Urinary bladder (tissue), 3 donors: ENCODE measurements at regions not wholly inside any gene's neighbourhood (a gene's known extent, or its start where the extent isn't known, plus 50 kb on each side); places are given as distances from the start of the nearest gene placed in this dataset.

Experiments used
- DNase-seq: peaks from one replicate; pipeline ENCODE4 v3.0.0-alpha.2; 2015; ENCODE audit errors: extremely low spot score
- H3K27ac ChIP-seq: one replicate; pipeline ENCODE4 v1.5.1; 2013; ENCODE audit warnings: low read depth, mild to moderate bottlenecking, moderate library complexity
- H3K36me3 ChIP-seq: one replicate; pipeline ENCODE4 v1.6.1; 2013; ENCODE audit warnings: mild to moderate bottlenecking, moderate library complexity; ENCODE audit not compliant: insufficient read depth
- H3K4me1 ChIP-seq: one replicate; pipeline ENCODE4 v1.6.1; 2013; ENCODE audit warnings: mild to moderate bottlenecking, moderate library complexity; ENCODE audit not compliant: insufficient read depth
- H3K4me3 ChIP-seq: one replicate; pipeline ENCODE4 v1.5.1; 2013; ENCODE audit warnings: low read depth, low read length
- whole genome bisulfite sequencing: extraction: QIAGEN DNeasy Blood & Tissue Kit; methylation state at CpG from one replicate; pipeline ENCODE4 v1.1.7; 2013; 5-methylcytosine and 5-hydroxymethylcytosine counted together
- donor health status: healthy with polysubstance abuse.
- donor health status: healthy.

DNA sequence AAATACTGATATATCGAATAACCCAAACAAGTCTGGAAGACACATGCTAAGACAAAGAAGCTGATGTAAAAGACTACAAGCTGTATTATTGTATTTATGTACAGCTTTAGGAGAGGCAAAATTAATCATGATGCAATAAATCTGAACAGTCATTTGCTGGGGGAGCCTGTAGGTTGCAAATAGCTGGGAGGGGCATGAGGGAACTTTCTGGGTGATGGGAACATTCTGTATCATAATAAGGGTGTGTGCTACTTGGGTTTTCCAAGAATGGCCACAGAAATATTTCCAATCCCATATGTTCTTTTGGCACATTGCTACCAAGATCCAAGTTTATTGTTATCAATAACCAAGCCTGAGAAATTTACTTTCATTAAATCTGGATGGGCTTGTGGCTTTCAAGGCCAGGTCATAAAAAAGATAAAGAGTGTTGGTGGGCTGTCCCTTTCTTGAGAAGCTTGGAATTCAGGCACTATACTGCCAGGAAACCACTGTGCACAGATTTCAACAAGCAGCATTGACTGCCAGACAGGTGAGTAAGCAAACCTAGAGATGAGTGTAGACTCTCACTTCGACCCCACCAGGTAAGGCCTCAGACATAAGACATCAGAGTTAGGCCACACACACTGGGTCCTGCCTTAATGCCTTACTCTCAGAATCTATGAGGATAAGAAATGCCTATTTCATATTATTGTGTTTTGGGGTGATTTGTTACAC, 629.7 kb upstream of the FZD8 start:
- H3K27ac ChIP-seq: no peak overlapping the region
- H3K4me3 ChIP-seq: no peak overlapping the region
- 88% methylated on average over 2 of the region's 2 CpGs for WGBS
- no peaks in the 10 kb centered on the region for H3K4me1 ChIP-seq
- no peak for DNase-seq
- H3K36me3 ChIP-seq: no peaks in the 10 kb centered on the region

DNA sequence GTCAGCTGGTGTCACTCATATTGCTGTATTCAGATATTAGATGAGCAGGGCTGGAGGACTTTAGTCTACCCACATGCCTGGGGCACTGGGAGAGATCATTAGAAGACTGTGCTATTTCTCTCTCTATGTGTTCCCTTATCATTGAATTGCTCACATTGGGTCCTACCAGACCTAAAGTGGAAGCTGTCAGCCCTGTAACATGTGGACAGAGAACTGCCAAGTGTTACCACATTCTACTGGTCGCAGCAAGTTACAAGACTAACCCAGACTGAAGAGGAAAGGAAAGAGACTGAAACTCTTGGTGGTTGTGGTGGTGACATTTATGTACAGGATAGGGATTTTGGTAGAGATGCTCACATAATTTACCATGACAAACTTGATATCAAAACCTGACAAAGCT, 627.1 kb upstream of the FZD8 start:
- Histone ChIP-seq H3K4me3 (no peak overlapping the region), H3K4me1 (no peaks in the 10 kb centered on the region), H3K36me3 (no peaks in the 10 kb centered on the region), H3K27ac (no peak overlapping the region)
- no peak for DNase-seq
- 93% methylated on average over 1 of the region's 1 CpG for WGBS

GRCh38 chr10:36266923-36267322, 624.8 kb upstream of the FZD8 start:
- no peak for DNase-seq
- 66% methylated on average over 1 of the region's 1 CpG for WGBS
- Histone ChIP-seq H3K36me3 (no peaks in the 10 kb centered on the region), H3K4me1 (no peaks in the 10 kb centered on the region), H3K27ac (no peak overlapping the region), H3K4me3 (no peak overlapping the region)

GRCh38 chr10:36265741-36266140, 623.6 kb upstream of the FZD8 start:
- H3K27ac ChIP-seq: no peak overlapping the region
- H3K4me3 ChIP-seq: no peak overlapping the region
- DNase-seq: no peak
- no peaks in the 10 kb centered on the region for H3K4me1 ChIP-seq
- 79% methylated on average over 2 of the region's 2 CpGs for WGBS
- no peaks in the 10 kb centered on the region for H3K36me3 ChIP-seq

GRCh38 chr10:36263871-36264270, 621.8 kb upstream of the FZD8 start:
- DNase-seq: no peak
- Histone ChIP-seq H3K4me1 (no peaks in the 10 kb centered on the region), H3K36me3 (no peaks in the 10 kb centered on the region), H3K27ac (no peak overlapping the region), H3K4me3 (no peak overlapping the region)
- 97% methylated on average over 3 of the region's 3 CpGs for WGBS

- no peaks in the 10 kb centered on the region for H3K36me3 ChIP-seq
- 49% methylated on average over 2 of the region's 2 CpGs for WGBS
- no peaks in the 10 kb centered on the region for H3K4me1 ChIP-seq
- no peak overlapping the region for H3K27ac ChIP-seq
- no peak overlapping the region for H3K4me3 ChIP-seq
- DNase-seq: no peak
Observed at GRCh38 chr10:36256948-36257356, 614.9 kb upstream of the FZD8 start.

DNA sequence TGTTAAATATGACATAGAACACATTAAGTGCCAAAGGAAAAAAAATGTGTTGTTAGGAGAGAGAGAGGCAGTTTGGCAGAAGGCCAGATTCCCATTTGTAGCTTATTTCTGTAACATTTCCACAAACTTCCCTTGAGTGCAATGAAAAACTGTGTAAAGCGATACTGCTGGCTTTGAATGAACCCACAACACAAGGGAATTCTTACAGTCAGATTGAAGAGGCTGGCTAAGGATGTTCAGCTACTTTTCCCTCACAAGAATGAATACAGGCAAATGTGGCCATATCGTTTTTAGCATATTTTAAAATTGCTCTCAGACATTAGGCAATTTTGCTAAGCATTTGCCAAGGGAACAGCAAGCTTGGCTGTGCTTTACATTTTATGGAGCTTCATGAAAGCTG, 614.1 kb upstream of the FZD8 start:
- H3K27ac ChIP-seq: no peak overlapping the region
- no peaks in the 10 kb centered on the region for H3K36me3 ChIP-seq
- no peak overlapping the region for H3K4me3 ChIP-seq
- 56% methylated on average over 2 of the region's 2 CpGs for WGBS
- no peaks in the 10 kb centered on the region for H3K4me1 ChIP-seq
- DNase-seq: peak; percentile 50

DNA sequence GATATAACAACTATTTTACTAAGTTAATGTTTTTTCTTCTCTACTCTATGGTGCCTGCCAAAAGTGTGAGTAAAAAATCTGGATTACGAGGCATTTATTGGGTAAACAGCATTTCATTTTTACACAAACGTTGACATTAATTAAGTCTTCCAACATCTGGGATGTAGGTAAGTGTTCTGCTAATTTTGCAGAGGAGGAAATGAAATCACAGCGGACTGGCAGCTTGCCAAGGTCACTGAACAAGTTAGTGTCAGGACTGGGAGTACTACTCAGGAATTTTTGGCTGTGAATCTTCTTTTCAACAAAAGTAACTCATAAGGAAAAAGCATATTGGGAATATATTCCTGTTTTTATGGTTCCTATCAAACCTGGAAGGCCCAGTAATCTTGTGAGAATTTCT, 612.1 kb upstream of the FZD8 start:
- WGBS: 27% methylated on average over 3 of the region's 3 CpGs
- Histone ChIP-seq H3K36me3 (no peaks in the 10 kb centered on the region), H3K27ac (no peak overlapping the region), H3K4me3 (no peak overlapping the region), H3K4me1 (no peaks in the 10 kb centered on the region)
- peak; percentile 72 for DNase-seq

DNA sequence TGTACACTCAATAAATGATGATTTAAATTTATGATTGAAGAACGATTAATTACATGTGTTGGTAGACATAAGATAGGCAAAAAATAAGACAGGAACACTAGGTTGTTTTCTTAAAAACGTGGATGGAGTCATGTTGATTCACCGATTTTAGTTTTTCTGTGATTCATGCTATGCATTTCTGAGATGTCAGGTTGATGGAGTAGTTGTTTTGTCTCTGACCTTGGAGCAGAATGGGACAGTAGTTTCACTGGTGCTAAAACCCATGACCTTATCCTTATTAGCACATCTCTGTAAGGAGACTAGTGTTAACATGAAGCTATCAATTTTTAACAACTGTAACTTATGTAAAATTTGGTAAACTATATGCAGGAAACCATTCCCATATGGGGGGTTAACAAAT, 611.6 kb upstream of the FZD8 start:
- H3K36me3 ChIP-seq: no peaks in the 10 kb centered on the region
- DNase-seq: no peak
- no peak overlapping the region for H3K4me3 ChIP-seq
- 88% methylated on average over 3 of the region's 3 CpGs for WGBS
- no peak overlapping the region for H3K27ac ChIP-seq
- H3K4me1 ChIP-seq: no peaks in the 10 kb centered on the region

- WGBS: 78% methylated on average over 4 of the region's 4 CpGs
- Histone ChIP-seq H3K27ac (no peak overlapping the region), H3K4me3 (no peak overlapping the region), H3K36me3 (no peaks in the 10 kb centered on the region), H3K4me1 (no peaks in the 10 kb centered on the region)
- DNase-seq: no peak
Observed at GRCh38 chr10:36251068-36251467, 609.0 kb upstream of the FZD8 start.

- no peaks in the 10 kb centered on the region for H3K36me3 ChIP-seq
- H3K27ac ChIP-seq: no peak overlapping the region
- DNase-seq: no peak
- H3K4me3 ChIP-seq: no peak overlapping the region
- no peaks in the 10 kb centered on the region for H3K4me1 ChIP-seq
- 84% methylated on average over 5 of the region's 5 CpGs for WGBS
Observed at GRCh38 chr10:36248304-36248981, 606.3 kb upstream of the FZD8 start.

DNA sequence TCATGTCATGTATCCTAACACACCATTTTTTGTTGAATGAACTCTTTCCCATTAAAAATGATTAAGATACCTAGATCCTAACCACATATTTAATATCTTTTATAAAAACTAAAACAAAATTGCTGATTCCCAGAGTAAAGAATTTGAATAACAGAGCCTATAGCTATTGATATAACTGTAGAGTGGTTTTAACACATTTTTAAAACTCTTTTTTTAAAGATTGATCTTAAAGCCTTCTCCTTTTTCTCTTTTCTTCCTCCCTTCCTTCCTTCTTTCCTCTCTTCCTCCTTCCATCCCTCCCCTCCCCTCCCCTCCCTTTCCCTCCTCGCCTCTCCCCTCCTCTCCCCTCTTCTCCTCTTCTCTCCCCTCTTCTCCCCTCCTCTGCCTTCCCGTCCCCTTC, 605.4 kb upstream of the FZD8 start:
- H3K27ac ChIP-seq: no peak overlapping the region
- H3K4me1 ChIP-seq: no peaks in the 10 kb centered on the region
- H3K4me3 ChIP-seq: no peak overlapping the region
- DNase-seq: no peak
- 70% methylated on average over 2 of the region's 2 CpGs for WGBS
- no peaks in the 10 kb centered on the region for H3K36me3 ChIP-seq

DNA sequence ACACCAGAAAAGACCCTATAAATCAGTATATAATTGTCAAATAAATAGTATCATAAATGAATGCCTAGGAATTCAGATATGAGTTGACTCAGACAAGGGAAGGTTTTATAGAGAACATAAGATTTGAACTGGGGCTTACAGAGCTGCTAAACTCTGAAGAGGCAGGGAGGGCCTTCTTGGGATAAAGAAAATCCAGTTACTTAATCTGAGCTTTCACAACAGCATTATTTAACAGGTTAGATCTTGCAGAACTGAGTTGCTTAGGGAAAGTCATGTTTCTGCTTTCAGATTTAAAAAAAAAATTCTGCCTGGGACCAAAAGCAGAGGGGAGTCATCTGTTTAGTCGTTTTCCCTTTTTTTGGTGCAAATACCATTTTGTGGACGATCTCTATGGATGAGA, 594.8 kb upstream of the FZD8 start:
- DNase-seq: no peak
- no peak overlapping the region for H3K27ac ChIP-seq
- H3K36me3 ChIP-seq: no peaks in the 10 kb centered on the region
- WGBS: 64% methylated on average over 2 of the region's 2 CpGs
- no peaks in the 10 kb centered on the region for H3K4me1 ChIP-seq
- no peak overlapping the region for H3K4me3 ChIP-seq

GRCh38 chr10:36236341-36236740, 594.2 kb upstream of the FZD8 start:
- no peak overlapping the region for H3K27ac ChIP-seq
- no peaks in the 10 kb centered on the region for H3K36me3 ChIP-seq
- DNase-seq: no peak
- WGBS: 34% methylated on average over 1 of the region's 1 CpG
- no peaks in the 10 kb centered on the region for H3K4me1 ChIP-seq
- H3K4me3 ChIP-seq: no peak overlapping the region
